H9 (cell line): ENCODE measurements at regions not wholly inside any gene's neighbourhood (a gene's known extent, or its start where the extent isn't known, plus 50 kb on each side); places are given as distances from the start of the nearest gene placed in this dataset.

ENCODE experiments used
- DNase-seq: peaks from one replicate; pipeline ENCODE4 v3.0.0-alpha.2; 2017
- H2AFZ ChIP-seq: one replicate; pipeline ENCODE4 v1.6.1; 2013; ENCODE audit warnings: mild to moderate bottlenecking, low read length, control low read depth, moderate library complexity
- H2AK5ac ChIP-seq: 2 replicates; pipeline ENCODE4 v1.6.1; 2013; ENCODE audit warnings: low read length, control low read depth, mixed read lengths; ENCODE audit not compliant: insufficient read length
- H2BK120ac ChIP-seq: one replicate; pipeline ENCODE4 v1.6.1; 2013; ENCODE audit warnings: low read depth, mild to moderate bottlenecking, low read length, control low read depth, inconsistent platforms; ENCODE audit not compliant: poor library complexity, severe bottlenecking
- H2BK12ac ChIP-seq: 2 replicates; pipeline ENCODE4 v1.6.1; 2013; ENCODE audit warnings: low read length, control low read depth, mixed read lengths, low read depth; ENCODE audit not compliant: insufficient read length
- H2BK15ac ChIP-seq: 2 replicates; pipeline ENCODE4 v1.6.1; 2013; ENCODE audit warnings: low read depth, low read length, control low read depth
- H2BK20ac ChIP-seq: one replicate; pipeline ENCODE4 v1.6.1; 2013; ENCODE audit warnings: low read depth, mild to moderate bottlenecking, low read length, control low read depth, inconsistent platforms; ENCODE audit not compliant: poor library complexity, severe bottlenecking
- H2BK5ac ChIP-seq: 2 replicates; pipeline ENCODE4 v1.6.1; 2013; ENCODE audit warnings: low read length, control low read depth, mixed read lengths; ENCODE audit not compliant: insufficient read length
- H3K14ac ChIP-seq: 2 replicates; pipeline ENCODE4 v1.6.1; 2013; ENCODE audit warnings: low read length, control low read depth; ENCODE audit not compliant: insufficient read depth
- H3K18ac ChIP-seq: 2 replicates; pipeline ENCODE4 v1.6.1; 2013; ENCODE audit warnings: low read depth, mild to moderate bottlenecking, mixed read lengths, low read length, control low read depth; ENCODE audit not compliant: insufficient read length
- H3K23ac ChIP-seq: 2 replicates; pipeline ENCODE4 v1.6.1; 2013; ENCODE audit warnings: low read length, control low read depth, mixed read lengths, low read depth; ENCODE audit not compliant: insufficient read length
- H3K23me2 ChIP-seq: 2 replicates; pipeline ENCODE4 v1.6.1; 2013; ENCODE audit warnings: low read depth, mild to moderate bottlenecking, mixed read lengths, low read length, control low read depth; ENCODE audit not compliant: insufficient read length, poor library complexity, severe bottlenecking
- H3K27ac ChIP-seq: 2 replicates; pipeline ENCODE4 v1.5.1; 2013; ENCODE audit warnings: low read length, control low read depth, mixed read lengths, low read depth; ENCODE audit not compliant: insufficient read length
- H3K27me3 ChIP-seq: 2 replicates; pipeline ENCODE4 v1.6.1; 2013; ENCODE audit warnings: low read length, control low read depth, inconsistent platforms; ENCODE audit not compliant: insufficient read depth
- H3K4ac ChIP-seq: 2 replicates; pipeline ENCODE4 v1.6.1; 2013; ENCODE audit warnings: low read depth, mild to moderate bottlenecking, control low read depth, inconsistent platforms, low read length, moderate library complexity
- H3K4me1 ChIP-seq: 2 replicates; pipeline ENCODE4 v1.6.1; 2013; ENCODE audit warnings: low read length, control low read depth, inconsistent platforms; ENCODE audit not compliant: insufficient read depth
- H3K4me2 ChIP-seq: 2 replicates; pipeline ENCODE4 v1.6.1; 2013; ENCODE audit warnings: low read length, control low read depth, mixed read lengths; ENCODE audit not compliant: insufficient read length, insufficient read depth
- H3K56ac ChIP-seq: 2 replicates; pipeline ENCODE4 v1.6.1; 2013; ENCODE audit warnings: low read depth, mild to moderate bottlenecking, mixed read lengths, low read length, control low read depth; ENCODE audit not compliant: insufficient read length
- H3K79me1 ChIP-seq: 2 replicates; pipeline ENCODE4 v1.6.1; 2013; ENCODE audit warnings: low read depth, mild to moderate bottlenecking, moderate library complexity, low read length, control low read depth, inconsistent platforms; ENCODE audit not compliant: insufficient read depth, poor library complexity, severe bottlenecking
- H3K79me2 ChIP-seq: 2 replicates; pipeline ENCODE4 v1.6.1; 2013; ENCODE audit warnings: low read length, control low read depth, inconsistent platforms; ENCODE audit not compliant: insufficient read depth
- H3K9ac ChIP-seq: 2 replicates; pipeline ENCODE4 v1.6.1; 2013; ENCODE audit warnings: low read length, control low read depth, mixed read lengths; ENCODE audit not compliant: insufficient read length; ENCODE audit errors: extremely low read depth
- H3K9me3 ChIP-seq: one replicate; pipeline ENCODE4 v1.6.1; 2013; ENCODE audit warnings: low read depth, low read length, inconsistent platforms; ENCODE audit not compliant: control insufficient read depth
- H3T11ph ChIP-seq: one replicate; pipeline ENCODE4 v1.6.1; 2013; ENCODE audit warnings: mild to moderate bottlenecking, low read length, control low read depth, inconsistent platforms
- H4K20me1 ChIP-seq: one replicate; pipeline ENCODE4 v1.6.1; 2013; ENCODE audit not compliant: control insufficient read depth, insufficient read length, insufficient read depth
- H4K5ac ChIP-seq: 2 replicates; pipeline ENCODE4 v1.6.1; 2013; ENCODE audit warnings: low read depth, mild to moderate bottlenecking, mixed read lengths, low read length, control low read depth; ENCODE audit not compliant: insufficient read length
- H4K8ac ChIP-seq: replicated peaks from 2 replicates; pipeline ENCODE4 v1.6.1; 2013; ENCODE audit warnings: low read length, control low read depth, mixed read lengths, low read depth; ENCODE audit not compliant: insufficient read length
- H4K91ac ChIP-seq: 2 replicates; pipeline ENCODE4 v1.6.1; 2013; ENCODE audit warnings: low read depth, mild to moderate bottlenecking, moderate library complexity, mixed read lengths, low read length, control low read depth; ENCODE audit not compliant: insufficient read length
- H3K27ac Mint-ChIP-seq, 3 experiments: 2 replicates in 2 of 3; 3 replicates in 1 of 3; pipeline ENCODE4 v1.8.0; 2020 to 2021; ENCODE audit warnings: mixed read lengths in 3 of 3, mild to moderate bottlenecking in 1 of 3, moderate library complexity in 1 of 3
- H3K27me3 Mint-ChIP-seq: 2 replicates; pipeline ENCODE4 v1.8.0; 2021; ENCODE audit warnings: low read depth, mild to moderate bottlenecking, moderate library complexity, mixed read lengths
- H3K36me3 Mint-ChIP-seq, 3 experiments: 2 replicates in 2 of 3; 3 replicates in 1 of 3; pipeline ENCODE4 v1.8.0; 2020 to 2021; ENCODE audit warnings: low read depth in 3 of 3, mixed read lengths in 3 of 3; ENCODE audit not compliant: insufficient read depth in 1 of 3
- H3K4me1 Mint-ChIP-seq, 2 experiments: 2 replicates each; pipeline ENCODE4 v1.8.0; 2020; ENCODE audit warnings: mixed read lengths in 2 of 2
- H3K4me3 Mint-ChIP-seq, 2 experiments: 2 replicates in 1 of 2; 3 replicates in 1 of 2; pipeline ENCODE4 v1.8.0; 2020 to 2021; ENCODE audit warnings: mild to moderate bottlenecking in 2 of 2, mixed read lengths in 2 of 2, moderate library complexity in 1 of 2
- H3K9me3 Mint-ChIP-seq, 2 experiments: 2 replicates in 1 of 2; 3 replicates in 1 of 2; pipeline ENCODE4 v1.8.0; 2020; ENCODE audit warnings: mild to moderate bottlenecking in 2 of 2, mixed read lengths in 2 of 2, moderate library complexity in 1 of 2
- WGBS: extraction: QIAGEN DNeasy Blood & Tissue Kit; methylation state at CpG from one replicate; pipeline ENCODE4 v1.1.7; 2013; ENCODE audit warnings: missing lambda C conversion rate, low lambda C conversion rate, mixed read lengths; ENCODE audit not compliant: insufficient read length; ENCODE audit errors: extremely low coverage; 5-methylcytosine and 5-hydroxymethylcytosine counted together
- TF ChIP-seq, protein P1 (sequence below): fragments of 200-600 bp; sonication (generic); conservative IDR thresholded peaks from 3 replicates; pipeline ENCODE4 v1.8.0; 2021; ENCODE audit warnings: antibody characterized with exemption, mild to moderate bottlenecking

- Histone ChIP-seq H2AK5ac (no peak overlapping the region), H3T11ph (no peak overlapping the region), H2BK20ac (no peak overlapping the region), H3K27me3 (no peaks in the 10 kb centered on the region), H4K20me1 (no peaks in the 10 kb centered on the region), H3K9me3 (no peaks in the 10 kb centered on the region), H4K5ac (no peak overlapping the region), H3K4me1 (no peaks in the 10 kb centered on the region), H3K79me2 (no peaks in the 10 kb centered on the region), H4K8ac (no peak overlapping the region), H4K91ac (no peak overlapping the region), H3K4ac (no peak overlapping the region), H2BK12ac (no peak overlapping the region), H2AFZ (no peak overlapping the region), H2BK120ac (no peak overlapping the region), H2BK5ac (no peak overlapping the region), H3K9ac (no peak overlapping the region), H3K14ac (no peak overlapping the region), H3K23me2 (no peaks in the 10 kb centered on the region), H3K27ac (no peak overlapping the region), H3K56ac (no peak overlapping the region), H3K4me2 (no peak overlapping the region), H3K79me1 (no peaks in the 10 kb centered on the region), H3K18ac (no peak overlapping the region), H3K23ac (no peak overlapping the region), H2BK15ac (no peak overlapping the region)
- DNase-seq: no peak
- WGBS: no CpG with 5 or more reads among the region's 9 CpGs
- Mint-ChIP-seq H3K27me3 (no peaks in the 10 kb centered on the region; the same call in none of the 2 replicates), H3K36me3 (no peaks in the 10 kb centered on the region), H3K4me1 (peaks cover 1 to 3% of the 10 kb centered on the region in 2 experiments; a peak in 3 of 4 replicates), H3K4me3 (no peak overlapping the region), H3K27ac (no peak overlapping the region), H3K9me3 (no peaks in the 10 kb centered on the region)
- TF ChIP-seq, protein P1, sequence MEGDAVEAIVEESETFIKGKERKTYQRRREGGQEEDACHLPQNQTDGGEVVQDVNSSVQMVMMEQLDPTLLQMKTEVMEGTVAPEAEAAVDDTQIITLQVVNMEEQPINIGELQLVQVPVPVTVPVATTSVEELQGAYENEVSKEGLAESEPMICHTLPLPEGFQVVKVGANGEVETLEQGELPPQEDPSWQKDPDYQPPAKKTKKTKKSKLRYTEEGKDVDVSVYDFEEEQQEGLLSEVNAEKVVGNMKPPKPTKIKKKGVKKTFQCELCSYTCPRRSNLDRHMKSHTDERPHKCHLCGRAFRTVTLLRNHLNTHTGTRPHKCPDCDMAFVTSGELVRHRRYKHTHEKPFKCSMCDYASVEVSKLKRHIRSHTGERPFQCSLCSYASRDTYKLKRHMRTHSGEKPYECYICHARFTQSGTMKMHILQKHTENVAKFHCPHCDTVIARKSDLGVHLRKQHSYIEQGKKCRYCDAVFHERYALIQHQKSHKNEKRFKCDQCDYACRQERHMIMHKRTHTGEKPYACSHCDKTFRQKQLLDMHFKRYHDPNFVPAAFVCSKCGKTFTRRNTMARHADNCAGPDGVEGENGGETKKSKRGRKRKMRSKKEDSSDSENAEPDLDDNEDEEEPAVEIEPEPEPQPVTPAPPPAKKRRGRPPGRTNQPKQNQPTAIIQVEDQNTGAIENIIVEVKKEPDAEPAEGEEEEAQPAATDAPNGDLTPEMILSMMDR: no peak
Measured at GRCh38 chr2:217398860-217399259, 539.0 kb upstream of the TNP1 start.
